IMR-90 (cell line): ENCODE measurements at regions not wholly inside any gene's neighbourhood (a gene's known extent, or its start where the extent isn't known, plus 50 kb on each side); places are given as distances from the start of the nearest gene placed in this dataset.

Experiments
- ATAC-seq: fragments of 200-7000 bp; cut with Tn5 transposase; 2 replicates; pipeline ENCODE4 v1.9.1; 2020; ENCODE audit warnings: low read depth, mild to moderate bottlenecking, moderate library complexity
- BruUV-seq: library from RNA; stranded (reverse); fragments of 400-500 nt; replicated peaks from 2 replicates; lab custom pipeline; 2021; lab: Mats Ljungman, UMichigan
- CTCF ChIA-PET: fragments of 300-600 bp; formaldehyde crosslinking; extraction: SDS; loops from one replicate; lab custom pipeline; 2021; ENCODE audit warnings: antibody characterized with exemption; lab: Yijun Ruan, JAX
- POLR2A ChIA-PET: fragments of 300-600 bp; sonication (Branson Sonifier 250); formaldehyde crosslinking; loops from one replicate; lab custom pipeline; 2022; ENCODE audit warnings: antibody characterized with exemption; ENCODE audit not compliant: unreplicated experiment; lab: Charles Lee
- DNase-seq: peaks from one replicate; pipeline ENCODE4 v3.0.0; 2013
- H2AFZ ChIP-seq: replicated peaks from 2 replicates; pipeline ENCODE3; 2013; ENCODE audit warnings: low read length, mild to moderate bottlenecking; ENCODE audit not compliant: poor library complexity
- H2AK5ac ChIP-seq: 2 replicates; pipeline ENCODE4 v1.6.1; 2013; ENCODE audit warnings: low read depth, low read length, inconsistent platforms
- H2AK9ac ChIP-seq: replicated peaks from 2 replicates; pipeline ENCODE3; 2013; ENCODE audit warnings: mild to moderate bottlenecking, low read depth, low read length, moderate library complexity; ENCODE audit not compliant: poor library complexity
- H2BK120ac ChIP-seq: 2 replicates; pipeline ENCODE4 v1.6.1; 2013; ENCODE audit warnings: low read depth, low read length, inconsistent platforms
- H2BK15ac ChIP-seq: 3 replicates; pipeline ENCODE4 v1.6.1; 2013; ENCODE audit warnings: low read depth, low read length, inconsistent platforms
- H2BK20ac ChIP-seq: 2 replicates; pipeline ENCODE4 v1.6.1; 2013; ENCODE audit warnings: low read depth, mild to moderate bottlenecking, inconsistent platforms, low read length, moderate library complexity
- H2BK5ac ChIP-seq: 2 replicates; pipeline ENCODE4 v1.6.1; 2013; ENCODE audit warnings: mild to moderate bottlenecking, low read depth, low read length, inconsistent platforms; ENCODE audit not compliant: poor library complexity, severe bottlenecking
- H3K14ac ChIP-seq: replicated peaks from 2 replicates; pipeline ENCODE4 v1.6.1; 2013; ENCODE audit warnings: low read depth, low read length, inconsistent platforms
- H3K18ac ChIP-seq: 2 replicates; pipeline ENCODE4 v1.6.1; 2013; ENCODE audit warnings: low read depth, low read length, control low read depth
- H3K23ac ChIP-seq: 2 replicates; pipeline ENCODE4 v1.6.1; 2013; ENCODE audit warnings: low read depth, low read length, inconsistent platforms
- H3K27ac ChIP-seq: 2 replicates; pipeline ENCODE4 v1.5.1; 2013; ENCODE audit warnings: mild to moderate bottlenecking, control low read depth, low read length; ENCODE audit not compliant: insufficient read depth
- H3K27me3 ChIP-seq: 2 replicates; pipeline ENCODE4 v1.6.1; 2013; ENCODE audit warnings: low read length; ENCODE audit not compliant: control insufficient read depth, insufficient read depth
- H3K36me3 ChIP-seq: 2 replicates; pipeline ENCODE4 v1.6.1; 2013; ENCODE audit warnings: low read length, mixed read lengths; ENCODE audit not compliant: control insufficient read depth, insufficient read depth
- H3K4ac ChIP-seq: 2 replicates; pipeline ENCODE4 v1.6.1; 2013; ENCODE audit warnings: low read depth, low read length, inconsistent platforms
- H3K4me1 ChIP-seq: 2 replicates; pipeline ENCODE4 v1.6.1; 2013; ENCODE audit warnings: low read length, mixed read lengths; ENCODE audit not compliant: control insufficient read depth, insufficient read depth
- H3K4me2 ChIP-seq: 2 replicates; pipeline ENCODE4 v1.6.1; 2013; ENCODE audit warnings: low read depth, mild to moderate bottlenecking, control low read depth, low read length, moderate library complexity
- H3K4me3 ChIP-seq: 2 replicates; pipeline ENCODE4 v1.5.1; 2013; ENCODE audit warnings: low read depth, mild to moderate bottlenecking, control low read depth, low read length, moderate library complexity; ENCODE audit not compliant: insufficient read depth
- H3K56ac ChIP-seq: 2 replicates; pipeline ENCODE4 v1.6.1; 2013; ENCODE audit warnings: low read length, inconsistent platforms; ENCODE audit not compliant: insufficient read depth; ENCODE audit errors: extremely low read depth
- H3K79me1 ChIP-seq, 2 experiments: 2 replicates each; pipeline ENCODE4 v1.6.1; 2013; ENCODE audit warnings: low read length in 2 of 2, inconsistent platforms in 1 of 2, low read depth in 1 of 2
- H3K9ac ChIP-seq: 2 replicates; pipeline ENCODE4 v1.6.1; 2013; ENCODE audit warnings: low read depth, low read length, control low read depth
- H3K9me1 ChIP-seq: 2 replicates; pipeline ENCODE4 v1.6.1; 2013; ENCODE audit warnings: low read length, inconsistent platforms; ENCODE audit not compliant: insufficient read depth
- H3K9me3 ChIP-seq: 2 replicates; pipeline ENCODE4 v1.6.1; 2013; ENCODE audit warnings: low read length; ENCODE audit not compliant: control insufficient read depth, insufficient read depth
- H4K20me1 ChIP-seq: 2 replicates; pipeline ENCODE4 v1.6.1; 2013; ENCODE audit warnings: low read length, inconsistent platforms; ENCODE audit not compliant: insufficient read depth
- H4K5ac ChIP-seq: 2 replicates; pipeline ENCODE4 v1.6.1; 2013; ENCODE audit warnings: mild to moderate bottlenecking, low read depth, low read length, control low read depth
- H4K8ac ChIP-seq, 2 experiments: 2 replicates each; pipeline ENCODE4 v1.6.1; 2013; ENCODE audit warnings: low read depth in 2 of 2, low read length in 2 of 2, control low read depth in 1 of 2, inconsistent platforms in 1 of 2
- H4K91ac ChIP-seq: 2 replicates; pipeline ENCODE4 v1.6.1; 2013; ENCODE audit warnings: low read depth, low read length, inconsistent platforms; ENCODE audit not compliant: insufficient read depth
- BHLHE40 ChIP-seq: fragments of 150-350 bp; IDR thresholded peaks from 2 replicates; pipeline ENCODE4 v1.6.1; 2016; ENCODE audit warnings: mild to moderate bottlenecking, low read depth, low read length
- CHD1 ChIP-seq: IDR thresholded peaks from 2 replicates; pipeline ENCODE4 v1.6.1; 2012; ENCODE audit warnings: low read depth, low read length, improper control_type of control experiment
- FOS ChIP-seq: fragments of 150-350 bp; IDR thresholded peaks from 2 replicates; pipeline ENCODE4 v1.6.1; 2016; ENCODE audit warnings: low read depth, low read length
- MAFK ChIP-seq: IDR thresholded peaks from 2 replicates; pipeline ENCODE4 v1.6.1; 2012; ENCODE audit warnings: low read depth, low read length, improper control_type of control experiment
- MAZ ChIP-seq: IDR thresholded peaks from 2 replicates; pipeline ENCODE4 v1.6.1; 2012; ENCODE audit warnings: low read depth, mild to moderate bottlenecking, low read length, improper control_type of control experiment, moderate library complexity, borderline replicate concordance
- MXI1 ChIP-seq: IDR thresholded peaks from 2 replicates; pipeline ENCODE4 v1.6.1; 2012; ENCODE audit warnings: low read depth, mild to moderate bottlenecking, low read length, moderate library complexity, borderline replicate concordance
- POLR2A ChIP-seq: IDR thresholded peaks from 2 replicates; pipeline ENCODE4 v1.6.1; 2012; ENCODE audit warnings: mild to moderate bottlenecking, low read depth, low read length
- RAD21 ChIP-seq: IDR thresholded peaks from 2 replicates; pipeline ENCODE4 v1.6.1; 2012; ENCODE audit warnings: low read length, improper control_type of control experiment
- RCOR1 ChIP-seq: IDR thresholded peaks from 2 replicates; pipeline ENCODE4 v1.6.1; 2012; ENCODE audit warnings: mild to moderate bottlenecking, low read length, improper control_type of control experiment; ENCODE audit not compliant: insufficient replicate concordance
- RFX5 ChIP-seq: IDR thresholded peaks from 2 replicates; pipeline ENCODE4 v1.8.0; 2012; ENCODE audit warnings: low read depth, mild to moderate bottlenecking, low read length, moderate library complexity
- whole genome bisulfite sequencing, 2 experiments: methylation state at CpG; one replicate each; pipeline versions ENCODE4 v1.1.5 to v1.1.7; 2013; ENCODE audit warnings: missing lambda C conversion rate in 2 of 2; ENCODE audit not compliant: insufficient read length in 1 of 2; ENCODE audit errors: extremely low coverage in 2 of 2; 5-methylcytosine and 5-hydroxymethylcytosine counted together
- dilution Hi-C: fragments of 300-500 bp; cut with HindIII; formaldehyde crosslinking; loops from one replicate; pipeline ENCODE4 v1.14.3; 2018; ENCODE audit warnings: low sequenced_read_pairs; ENCODE audit not compliant: unreplicated experiment
- in situ Hi-C: fragments of 300-500 bp; cut with MboI; formaldehyde crosslinking; loops from 3 replicates; pipeline ENCODE4 v1.14.3; 2019; ENCODE audit warnings: low sequenced_read_pairs, inconsistent platforms, mixed read lengths
- intact Hi-C: fragments of 100-400 bp; cut with micrococcal nuclease; formaldehyde crosslinking; loops from 2 replicates; pipeline ENCODE4 v1.10.0; 2022
- TF ChIP-seq, protein P1 (sequence below): fragments of 150-350 bp; IDR thresholded peaks from 2 replicates; pipeline ENCODE4 v1.6.1; 2017; ENCODE audit warnings: mild to moderate bottlenecking, antibody characterized with exemption, low read length, low read depth
- TF ChIP-seq, protein P2 (sequence below): fragments of 150-350 bp; IDR thresholded peaks from 2 replicates; pipeline ENCODE4 v1.6.1; 2016; ENCODE audit warnings: low read depth, mild to moderate bottlenecking, low read length, moderate library complexity, borderline replicate concordance
- TF ChIP-seq, protein P3 (sequence below): conservative IDR thresholded peaks from 2 replicates; pipeline ENCODE4 v1.5.1; 2012; ENCODE audit warnings: mild to moderate bottlenecking, low read depth, low read length, improper control_type of control experiment

DNA sequence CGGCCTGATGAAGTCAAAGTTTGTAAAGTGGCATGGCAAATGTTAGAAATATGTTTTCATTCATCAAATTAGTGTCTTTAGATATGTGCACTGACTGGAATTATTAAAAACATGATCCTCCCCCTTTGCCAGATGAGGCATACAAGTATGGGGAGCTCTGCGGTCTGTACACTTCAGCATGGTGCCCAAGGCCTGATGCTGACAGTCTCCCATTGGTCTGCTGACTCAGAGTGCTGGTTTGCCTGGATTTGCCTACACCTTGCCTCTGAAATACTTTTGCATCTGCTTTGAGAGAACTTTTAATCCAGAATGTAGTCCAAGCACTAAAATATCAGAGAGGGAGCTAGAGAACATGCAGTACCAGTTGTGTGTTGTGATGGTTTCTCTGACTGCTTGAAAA, 354.3 kb upstream of the ACTBL2 start:
- Histone ChIP-seq H3K9ac (no peak overlapping the region), H3K23ac (no peak overlapping the region), H3K4ac (peak overlapping the region; percentile 72), H3K56ac (no peak overlapping the region), H3K36me3 (no peaks in the 10 kb centered on the region), H2AFZ (no peak overlapping the region), H4K5ac (peak overlapping the region; percentile 94), H3K27me3 (no peaks in the 10 kb centered on the region), H3K4me1 (peaks cover 23% of the 10 kb centered on the region), H2BK15ac (peak overlapping the region; percentile 84; the same call in 2 of the 3 replicates), H2AK5ac (peak overlapping the region; percentile 95), H3K9me3 (peaks cover 3% of the 10 kb centered on the region; the same call in 1 of the 2 replicates), H4K8ac (peak overlapping the region in 1 of 2 experiments; percentile 84; a peak in 2 of 4 replicates), H3K4me3 (no peak overlapping the region), H4K91ac (peak overlapping the region; percentile 81), H3K14ac (peak overlapping the region; percentile 43), H3K79me1 (no peaks in the 10 kb centered on the region), H2AK9ac (no peak overlapping the region), H4K20me1 (no peaks in the 10 kb centered on the region), H3K18ac (peak overlapping the region; percentile 98), H3K9me1 (peaks cover 7% of the 10 kb centered on the region; the same call in 1 of the 2 replicates), H2BK5ac (peak overlapping the region; percentile 96), H3K27ac (peak overlapping the region; percentile 55; the same call in 1 of the 2 replicates), H2BK120ac (peak overlapping the region; percentile 99), H2BK20ac (peak overlapping the region; percentile 93), H3K4me2 (no peak overlapping the region)
- intact Hi-C loops (no loop called here), dilution Hi-C loops (no loop called here), in situ Hi-C loops (no loop called here)
- TF ChIP-seq RAD21 (no peak), MAZ (no peak), BHLHE40 (no peak), CHD1 (no peak), POLR2A (no peak), RFX5 (no peak), FOS (no peak), MAFK (no peak), RCOR1 (no peak), MXI1 (no peak)
- TF ChIP-seq, protein P1, sequence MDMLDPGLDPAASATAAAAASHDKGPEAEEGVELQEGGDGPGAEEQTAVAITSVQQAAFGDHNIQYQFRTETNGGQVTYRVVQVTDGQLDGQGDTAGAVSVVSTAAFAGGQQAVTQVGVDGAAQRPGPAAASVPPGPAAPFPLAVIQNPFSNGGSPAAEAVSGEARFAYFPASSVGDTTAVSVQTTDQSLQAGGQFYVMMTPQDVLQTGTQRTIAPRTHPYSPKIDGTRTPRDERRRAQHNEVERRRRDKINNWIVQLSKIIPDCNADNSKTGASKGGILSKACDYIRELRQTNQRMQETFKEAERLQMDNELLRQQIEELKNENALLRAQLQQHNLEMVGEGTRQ, result no peak
- TF ChIP-seq, protein P2, sequence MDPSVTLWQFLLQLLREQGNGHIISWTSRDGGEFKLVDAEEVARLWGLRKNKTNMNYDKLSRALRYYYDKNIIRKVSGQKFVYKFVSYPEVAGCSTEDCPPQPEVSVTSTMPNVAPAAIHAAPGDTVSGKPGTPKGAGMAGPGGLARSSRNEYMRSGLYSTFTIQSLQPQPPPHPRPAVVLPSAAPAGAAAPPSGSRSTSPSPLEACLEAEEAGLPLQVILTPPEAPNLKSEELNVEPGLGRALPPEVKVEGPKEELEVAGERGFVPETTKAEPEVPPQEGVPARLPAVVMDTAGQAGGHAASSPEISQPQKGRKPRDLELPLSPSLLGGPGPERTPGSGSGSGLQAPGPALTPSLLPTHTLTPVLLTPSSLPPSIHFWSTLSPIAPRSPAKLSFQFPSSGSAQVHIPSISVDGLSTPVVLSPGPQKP, result no peak
- TF ChIP-seq, protein P3, sequence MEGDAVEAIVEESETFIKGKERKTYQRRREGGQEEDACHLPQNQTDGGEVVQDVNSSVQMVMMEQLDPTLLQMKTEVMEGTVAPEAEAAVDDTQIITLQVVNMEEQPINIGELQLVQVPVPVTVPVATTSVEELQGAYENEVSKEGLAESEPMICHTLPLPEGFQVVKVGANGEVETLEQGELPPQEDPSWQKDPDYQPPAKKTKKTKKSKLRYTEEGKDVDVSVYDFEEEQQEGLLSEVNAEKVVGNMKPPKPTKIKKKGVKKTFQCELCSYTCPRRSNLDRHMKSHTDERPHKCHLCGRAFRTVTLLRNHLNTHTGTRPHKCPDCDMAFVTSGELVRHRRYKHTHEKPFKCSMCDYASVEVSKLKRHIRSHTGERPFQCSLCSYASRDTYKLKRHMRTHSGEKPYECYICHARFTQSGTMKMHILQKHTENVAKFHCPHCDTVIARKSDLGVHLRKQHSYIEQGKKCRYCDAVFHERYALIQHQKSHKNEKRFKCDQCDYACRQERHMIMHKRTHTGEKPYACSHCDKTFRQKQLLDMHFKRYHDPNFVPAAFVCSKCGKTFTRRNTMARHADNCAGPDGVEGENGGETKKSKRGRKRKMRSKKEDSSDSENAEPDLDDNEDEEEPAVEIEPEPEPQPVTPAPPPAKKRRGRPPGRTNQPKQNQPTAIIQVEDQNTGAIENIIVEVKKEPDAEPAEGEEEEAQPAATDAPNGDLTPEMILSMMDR, result no peak
- ATAC-seq (no peak), DNase-seq (no peak)
- POLR2A ChIA-PET, result no interaction called here
- WGBS, 2 experiments, result 100% methylated on average over 1 of the region's 2 CpGs; no CpG with 5 or more reads in 1 of the 2 experiments
- no TSS peak for BruUV-seq
- CTCF ChIA-PET, result no interaction called here
